ENCODE measurements at regions not wholly inside any gene's neighbourhood (a gene's known extent, or its start where the extent isn't known, plus 50 kb on each side); places are given as distances from the start of the nearest gene placed in this dataset.
"Not testable (repeated sequence)": the region's sequence is repeated elsewhere in the genome, so short reads cannot be mapped to it uniquely, and the experiment has no call there.

DNA sequence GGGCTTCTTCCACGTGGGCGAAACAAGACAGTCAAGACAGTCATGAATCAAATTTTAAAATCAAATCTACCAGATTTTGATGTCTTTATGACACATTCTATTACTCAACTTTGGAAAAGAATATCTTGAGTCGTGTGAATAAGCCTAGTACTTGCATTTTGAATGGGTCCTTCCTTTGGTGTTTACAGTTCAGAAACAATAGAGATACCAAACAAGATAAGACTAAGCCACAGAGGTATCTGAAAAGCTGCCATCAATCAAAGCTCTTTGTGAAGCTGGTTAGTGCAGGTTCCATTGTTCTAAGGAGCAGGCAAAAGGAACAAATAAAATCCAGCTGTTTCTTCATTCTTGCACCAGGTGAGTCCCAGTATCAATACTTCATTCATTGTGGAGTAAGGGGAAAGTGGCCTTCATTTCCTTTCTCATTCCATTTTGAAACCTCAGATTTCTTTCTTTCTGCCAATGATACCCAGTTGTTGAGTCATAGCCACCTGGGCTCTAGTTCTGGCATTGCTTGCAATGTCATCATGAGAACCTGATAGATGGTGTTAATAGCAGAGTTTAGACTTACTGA is 151.7 kb upstream of the L3MBTL4 start:
- no peaks in the 10 kb centered on the region for H3K4me1 ChIP-seq (ENCODE audit: control insufficient read depth in 3 of 3, insufficient read depth in 2 of 3, low read depth in 1 of 3, low read length in 2 of 3)
- FAIRE-seq (no peak), DNase-seq (no peak)
- no peaks in the 10 kb centered on the region for H3K27me3 ChIP-seq (ENCODE audit: control insufficient read depth in 3 of 3, insufficient read depth in 3 of 3, low read length in 3 of 3)
- H3K9me3 ChIP-seq (ENCODE audit: control insufficient read depth in 2 of 2, insufficient read depth in 1 of 2, low read depth in 1 of 2, low read length in 1 of 2) = no peaks in the 10 kb centered on the region
- 39 to 52% (median 48%) methylated on average over 3 of the region's 3 CpGs for WGBS, 3 donors
- H3K36me3 ChIP-seq (ENCODE audit: control insufficient read depth in 3 of 3, insufficient read depth in 2 of 3, low read depth in 1 of 3, low read length in 3 of 3) = no peaks in the 10 kb centered on the region
- no peak overlapping the region for H3K27ac ChIP-seq (ENCODE audit: low read depth in 1 of 3, low read length in 2 of 3)
- no peak overlapping the region for H3K4me3 ChIP-seq (ENCODE audit: low read depth in 1 of 3, low read length in 3 of 3)

DNA sequence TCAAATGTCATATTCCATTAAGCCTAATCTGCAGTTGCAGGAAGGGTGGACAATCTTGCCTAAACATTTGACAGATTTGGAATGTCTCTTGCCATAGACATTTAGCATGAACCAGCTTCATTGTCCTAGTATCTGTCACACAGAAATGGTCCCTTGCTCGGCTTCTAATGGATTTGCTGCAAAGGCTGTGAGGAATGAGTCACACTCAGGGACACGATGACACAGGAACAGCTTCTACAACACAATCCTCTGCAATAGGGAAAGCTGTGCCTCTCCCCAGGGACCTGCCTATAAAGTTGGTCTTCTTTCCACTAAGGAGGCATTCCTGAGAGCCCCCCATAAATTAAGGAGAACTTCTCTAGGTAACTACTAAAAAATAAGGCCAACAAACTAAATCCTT is 155.1 kb upstream of the L3MBTL4 start:
- WGBS, 3 donors = 31 to 44% (median 42%) methylated on average over 2 of the region's 2 CpGs

DNA sequence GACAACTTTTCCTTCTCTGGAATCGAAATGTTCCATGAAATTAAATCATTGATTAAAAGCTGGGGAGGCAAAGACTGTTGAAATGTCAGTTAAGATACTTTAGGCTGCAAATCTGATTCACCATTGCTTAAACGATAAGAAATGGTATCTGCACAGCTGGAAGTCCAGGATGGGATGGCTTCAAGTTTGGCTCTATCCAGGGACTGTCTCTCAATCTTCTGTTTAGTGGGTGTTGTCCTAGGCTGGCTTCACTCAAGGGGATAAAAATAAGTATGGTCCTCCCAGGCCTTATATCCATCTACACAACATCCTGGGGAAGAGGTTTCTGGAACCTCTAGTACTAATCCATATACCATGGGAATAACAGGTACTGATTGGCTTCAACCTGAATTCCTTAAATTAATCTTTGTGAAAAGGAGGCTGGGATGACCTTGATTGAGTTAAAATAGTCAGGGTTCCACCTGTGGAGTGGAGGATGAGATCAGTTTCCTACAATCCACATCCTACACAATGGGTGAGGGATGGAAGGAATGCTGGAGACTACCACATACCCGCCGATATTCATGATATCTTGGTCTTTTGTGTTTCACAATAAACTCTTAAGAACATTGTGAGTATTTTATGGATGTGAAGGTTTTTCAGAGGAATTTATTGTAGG is 156.0 kb upstream of the L3MBTL4 start:
- H3K4me1 ChIP-seq (ENCODE audit: control insufficient read depth in 3 of 3, insufficient read depth in 2 of 3, low read depth in 1 of 3, low read length in 2 of 3) = no peaks in the 10 kb centered on the region
- H3K9me3 ChIP-seq (ENCODE audit: control insufficient read depth in 2 of 2, insufficient read depth in 1 of 2, low read depth in 1 of 2, low read length in 1 of 2) = no peaks in the 10 kb centered on the region
- FAIRE-seq (no peak), DNase-seq (no peak)
- H3K27ac ChIP-seq (ENCODE audit: low read depth in 1 of 3, low read length in 2 of 3) = no peak overlapping the region
- H3K4me3 ChIP-seq (ENCODE audit: low read depth in 1 of 3, low read length in 3 of 3) = no peak overlapping the region
- H3K27me3 ChIP-seq (ENCODE audit: control insufficient read depth in 3 of 3, insufficient read depth in 3 of 3, low read length in 3 of 3) = no peaks in the 10 kb centered on the region
- H3K36me3 ChIP-seq (ENCODE audit: control insufficient read depth in 3 of 3, insufficient read depth in 2 of 3, low read depth in 1 of 3, low read length in 3 of 3) = no peaks in the 10 kb centered on the region
- 64 to 74% (median 69%) methylated on average over 4 of the region's 4 CpGs for WGBS, 3 donors

More for the DNA sequence above, 155.1 kb upstream of the L3MBTL4 start:
- Histone ChIP-seq H3K36me3 (ENCODE audit: control insufficient read depth in 3 of 3, insufficient read depth in 2 of 3, low read depth in 1 of 3, low read length in 3 of 3) (no peaks in the 10 kb centered on the region), H3K9me3 (ENCODE audit: control insufficient read depth in 2 of 2, insufficient read depth in 1 of 2, low read depth in 1 of 2, low read length in 1 of 2) (no peaks in the 10 kb centered on the region), H3K27ac (ENCODE audit: low read depth in 1 of 3, low read length in 2 of 3) (no peak overlapping the region), H3K4me1 (ENCODE audit: control insufficient read depth in 3 of 3, insufficient read depth in 2 of 3, low read depth in 1 of 3, low read length in 2 of 3) (no peaks in the 10 kb centered on the region), H3K27me3 (ENCODE audit: control insufficient read depth in 3 of 3, insufficient read depth in 3 of 3, low read length in 3 of 3) (no peaks in the 10 kb centered on the region), H3K4me3 (ENCODE audit: low read depth in 1 of 3, low read length in 3 of 3) (no peak overlapping the region)
- FAIRE-seq (no peak), DNase-seq (no peak)

DNA sequence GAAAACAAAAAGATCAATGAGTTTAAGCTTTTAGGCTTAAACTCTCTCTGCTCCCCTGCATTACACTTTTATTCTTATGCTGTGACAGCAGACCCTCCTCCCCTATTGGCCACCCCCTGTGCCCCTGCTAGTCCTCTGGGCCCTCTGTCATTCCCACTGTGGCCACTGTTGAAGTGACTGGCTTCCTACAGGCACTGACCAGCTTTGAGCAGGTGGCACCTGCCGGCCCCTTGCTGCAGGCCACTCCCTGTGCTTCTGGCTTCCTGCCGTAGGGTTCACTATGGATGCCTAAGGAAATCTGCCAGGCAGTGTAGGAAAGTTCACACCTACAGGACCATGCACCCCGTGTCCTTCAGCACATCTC is 156.5 kb upstream of the L3MBTL4 start:
- no peaks in the 10 kb centered on the region for H3K36me3 ChIP-seq (ENCODE audit: control insufficient read depth in 3 of 3, insufficient read depth in 2 of 3, low read depth in 1 of 3, low read length in 3 of 3)
- no peak overlapping the region for H3K4me3 ChIP-seq (ENCODE audit: low read depth in 1 of 3, low read length in 3 of 3)
- no peaks in the 10 kb centered on the region for H3K27me3 ChIP-seq (ENCODE audit: control insufficient read depth in 3 of 3, insufficient read depth in 3 of 3, low read length in 3 of 3)
- no peaks in the 10 kb centered on the region for H3K9me3 ChIP-seq (ENCODE audit: control insufficient read depth in 2 of 2, insufficient read depth in 1 of 2, low read depth in 1 of 2, low read length in 1 of 2)
- DNase-seq (no peak), FAIRE-seq (no peak)
- 63 to 87% (median 67%) methylated on average over 3 of the region's 3 CpGs for WGBS, 3 donors
- H3K4me1 ChIP-seq (ENCODE audit: control insufficient read depth in 3 of 3, insufficient read depth in 2 of 3, low read depth in 1 of 3, low read length in 2 of 3) = no peaks in the 10 kb centered on the region
- no peak overlapping the region for H3K27ac ChIP-seq (ENCODE audit: low read depth in 1 of 3, low read length in 2 of 3)

DNA sequence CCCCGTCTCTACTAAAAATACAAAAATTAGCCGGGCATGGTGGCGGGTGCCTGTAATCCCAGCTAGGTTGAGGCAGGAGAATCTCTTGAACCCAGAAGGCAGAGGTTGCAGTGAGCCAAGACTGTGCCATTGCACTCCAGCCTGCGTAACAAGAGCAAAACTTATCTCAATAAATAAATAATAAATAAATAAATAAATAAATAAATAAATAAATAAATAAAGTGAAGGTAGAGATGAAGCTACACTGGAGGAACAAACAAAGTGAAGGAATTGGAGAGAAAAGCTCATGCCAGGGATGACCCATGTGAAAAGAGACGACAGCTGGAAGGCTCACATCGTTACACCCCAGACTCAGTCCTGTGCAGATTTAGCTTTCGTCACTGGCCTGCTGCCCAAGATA is 157.3 kb upstream of the ARHGAP28 start:
- not testable (repeated sequence) for H3K9me3 ChIP-seq (ENCODE audit: control insufficient read depth in 2 of 2, insufficient read depth in 1 of 2, low read depth in 1 of 2, low read length in 1 of 2); H3K27ac ChIP-seq (ENCODE audit: low read depth in 1 of 3, low read length in 2 of 3); H3K4me1 ChIP-seq (ENCODE audit: control insufficient read depth in 3 of 3, insufficient read depth in 2 of 3, low read depth in 1 of 3, low read length in 2 of 3); DNase-seq; FAIRE-seq; H3K4me3 ChIP-seq (ENCODE audit: low read depth in 1 of 3, low read length in 3 of 3); H3K36me3 ChIP-seq (ENCODE audit: control insufficient read depth in 3 of 3, insufficient read depth in 2 of 3, low read depth in 1 of 3, low read length in 3 of 3); H3K27me3 ChIP-seq (ENCODE audit: control insufficient read depth in 3 of 3, insufficient read depth in 3 of 3, low read length in 3 of 3)
- 89 to 95% (median 95%) methylated on average over 7 of the region's 7 CpGs for WGBS, 3 donors

DNA sequence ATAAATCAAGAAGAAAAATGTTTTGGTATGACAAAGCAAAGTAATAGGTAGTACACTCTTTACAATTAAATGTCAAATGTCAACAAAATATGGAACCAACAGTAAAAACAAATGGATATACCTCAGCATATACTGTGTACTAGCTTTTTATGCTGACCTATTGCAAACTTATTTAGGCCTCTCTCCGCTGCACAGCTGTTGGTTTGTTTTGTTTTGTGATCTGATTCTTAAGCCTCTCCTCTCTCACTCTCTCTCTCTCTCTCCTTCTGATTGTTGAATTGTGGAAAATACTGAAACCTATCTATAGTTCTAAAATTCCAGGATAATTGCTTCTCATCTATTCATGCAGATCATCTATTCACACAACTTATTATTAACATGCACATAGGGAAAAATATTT is 154.9 kb upstream of the ARHGAP28 start:
- Histone ChIP-seq H3K4me3 (ENCODE audit: low read depth in 1 of 3, low read length in 3 of 3) (no peak overlapping the region), H3K4me1 (ENCODE audit: control insufficient read depth in 3 of 3, insufficient read depth in 2 of 3, low read depth in 1 of 3, low read length in 2 of 3) (no peaks in the 10 kb centered on the region), H3K27me3 (ENCODE audit: control insufficient read depth in 3 of 3, insufficient read depth in 3 of 3, low read length in 3 of 3) (no peaks in the 10 kb centered on the region), H3K36me3 (ENCODE audit: control insufficient read depth in 3 of 3, insufficient read depth in 2 of 3, low read depth in 1 of 3, low read length in 3 of 3) (no peaks in the 10 kb centered on the region), H3K9me3 (ENCODE audit: control insufficient read depth in 2 of 2, insufficient read depth in 1 of 2, low read depth in 1 of 2, low read length in 1 of 2) (no peaks in the 10 kb centered on the region), H3K27ac (ENCODE audit: low read depth in 1 of 3, low read length in 2 of 3) (no peak overlapping the region)
- WGBS, 3 donors = 74 to 86% (median 84%) methylated on average over 1 of the region's 1 CpG
- DNase-seq (no peak), FAIRE-seq (no peak)

DNA sequence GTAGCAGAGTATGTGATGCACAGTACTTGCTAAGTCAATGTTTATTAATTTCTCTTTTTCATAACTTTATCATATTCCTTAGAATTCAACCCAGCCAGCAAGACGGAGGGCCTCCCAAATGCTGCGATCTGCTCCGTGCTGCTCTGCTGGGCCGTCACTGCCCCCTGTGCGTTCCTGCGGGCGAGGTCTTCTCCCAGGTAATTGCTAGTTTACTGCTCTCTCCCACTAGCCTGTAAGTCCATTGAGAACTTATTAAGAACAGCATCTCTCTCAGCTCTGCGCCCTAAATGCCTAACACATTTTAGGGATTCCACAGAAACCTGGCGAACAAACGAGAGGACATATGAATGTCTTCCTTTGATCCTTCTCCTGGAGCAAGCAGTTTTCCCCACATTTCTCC is 153.6 kb upstream of the ARHGAP28 start:
- DNase-seq = no peak
- WGBS, 3 donors = 78 to 84% (median 82%) methylated on average over 10 of the region's 10 CpGs
- no peak for FAIRE-seq
- no peaks in the 10 kb centered on the region for H3K9me3 ChIP-seq (ENCODE audit: control insufficient read depth in 2 of 2, insufficient read depth in 1 of 2, low read depth in 1 of 2, low read length in 1 of 2)
- H3K4me3 ChIP-seq (ENCODE audit: low read depth in 1 of 3, low read length in 3 of 3) = no peak overlapping the region
- H3K27ac ChIP-seq (ENCODE audit: low read depth in 1 of 3, low read length in 2 of 3) = no peak overlapping the region
- H3K27me3 ChIP-seq (ENCODE audit: control insufficient read depth in 3 of 3, insufficient read depth in 3 of 3, low read length in 3 of 3) = no peaks in the 10 kb centered on the region
- H3K36me3 ChIP-seq (ENCODE audit: control insufficient read depth in 3 of 3, insufficient read depth in 2 of 3, low read depth in 1 of 3, low read length in 3 of 3) = no peaks in the 10 kb centered on the region
- H3K4me1 ChIP-seq (ENCODE audit: control insufficient read depth in 3 of 3, insufficient read depth in 2 of 3, low read depth in 1 of 3, low read length in 2 of 3) = no peaks in the 10 kb centered on the region

DNA sequence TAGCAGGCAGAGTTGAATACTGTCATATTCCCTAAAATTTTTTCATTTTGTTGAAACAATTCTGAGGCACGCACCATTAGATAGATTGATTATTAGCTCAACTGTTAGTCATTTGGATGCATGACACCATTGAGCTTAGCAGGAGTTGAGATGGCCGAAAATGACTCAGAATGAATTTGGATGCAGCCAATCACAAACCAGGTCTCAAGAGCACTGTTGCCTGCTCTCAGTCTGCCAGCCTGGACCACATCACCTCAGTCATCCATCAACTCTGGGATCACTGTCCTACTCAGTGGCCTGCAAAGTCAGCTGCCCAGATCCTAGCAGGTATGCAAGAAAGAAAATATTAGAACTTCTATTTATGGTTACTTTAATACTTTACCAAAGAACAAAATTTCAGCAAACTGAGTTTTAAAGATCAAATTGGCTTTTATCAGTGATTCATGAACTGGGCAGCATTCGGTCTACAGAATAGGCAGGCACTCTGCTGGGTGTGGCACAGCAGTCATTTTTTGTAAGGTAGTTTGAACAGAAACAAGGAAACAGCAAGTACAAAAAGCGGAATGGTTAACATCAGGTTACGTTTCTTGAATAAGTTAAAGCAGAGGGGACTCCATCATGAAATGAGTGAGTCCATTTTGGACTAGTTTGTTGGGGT is 152.7 kb upstream of the ARHGAP28 start:
- H3K4me1 ChIP-seq (ENCODE audit: control insufficient read depth in 3 of 3, insufficient read depth in 2 of 3, low read depth in 1 of 3, low read length in 2 of 3) = no peaks in the 10 kb centered on the region
- no peaks in the 10 kb centered on the region for H3K9me3 ChIP-seq (ENCODE audit: control insufficient read depth in 2 of 2, insufficient read depth in 1 of 2, low read depth in 1 of 2, low read length in 1 of 2)
- no peak overlapping the region for H3K4me3 ChIP-seq (ENCODE audit: low read depth in 1 of 3, low read length in 3 of 3)
- 86 to 90% (median 88%) methylated on average over 5 of the region's 5 CpGs for WGBS, 3 donors
- H3K36me3 ChIP-seq (ENCODE audit: control insufficient read depth in 3 of 3, insufficient read depth in 2 of 3, low read depth in 1 of 3, low read length in 3 of 3) = no peaks in the 10 kb centered on the region
- no peak for FAIRE-seq
- no peak overlapping the region for H3K27ac ChIP-seq (ENCODE audit: low read depth in 1 of 3, low read length in 2 of 3)
- DNase-seq = no peak
- H3K27me3 ChIP-seq (ENCODE audit: control insufficient read depth in 3 of 3, insufficient read depth in 3 of 3, low read length in 3 of 3) = no peaks in the 10 kb centered on the region
